WTC11 (cell line): ENCODE measurements at regions not wholly inside any gene's neighbourhood (a gene's known extent, or its start where the extent isn't known, plus 50 kb on each side); places are given as distances from the start of the nearest gene placed in this dataset.

Source experiments
- ATAC-seq: fragments of 200-7000 bp; cut with Tn5 transposase; 2 replicates; pipeline ENCODE4 v1.10.0; 2021; ENCODE audit warnings: mild to moderate bottlenecking, moderate library complexity
- CTCF ChIA-PET: fragments of 300-600 bp; sonication (Branson Sonifier 250); formaldehyde crosslinking; loops from one replicate; lab custom pipeline; 2021; ENCODE audit warnings: antibody characterized with exemption; lab: Charles Lee
- POLR2A ChIA-PET: fragments of 350-600 bp; sonication (Branson Sonifier 250); formaldehyde crosslinking; loops from one replicate; lab custom pipeline; 2021; ENCODE audit warnings: antibody characterized with exemption; lab: Charles Lee
- DNase-seq: peaks from one replicate; pipeline ENCODE4 v3.0.0; 2021; ENCODE audit warnings: low spot score
- H3K27ac Mint-ChIP-seq: 2 replicates; pipeline ENCODE4 v1.8.0; 2021; ENCODE audit warnings: mixed read lengths
- H3K27me3 Mint-ChIP-seq: 2 replicates; pipeline ENCODE4 v1.8.0; 2021; ENCODE audit warnings: low read depth, mild to moderate bottlenecking, moderate library complexity, mixed read lengths
- H3K36me3 Mint-ChIP-seq: 2 replicates; pipeline ENCODE4 v1.8.0; 2021; ENCODE audit warnings: mixed read lengths
- H3K4me1 Mint-ChIP-seq: 2 replicates; pipeline ENCODE4 v1.8.0; 2022; ENCODE audit warnings: mixed read lengths
- H3K4me3 Mint-ChIP-seq: 2 replicates; pipeline ENCODE4 v1.8.0; 2021; ENCODE audit warnings: mild to moderate bottlenecking, moderate library complexity, mixed read lengths
- H3K9me3 Mint-ChIP-seq: 2 replicates; pipeline ENCODE4 v1.8.0; 2021; ENCODE audit warnings: mixed read lengths
- CREB1 ChIP-seq: sonication (generic); formaldehyde crosslinking; IDR thresholded peaks from 2 replicates; pipeline ENCODE4 v1.8.0; 2023; ENCODE audit warnings: mild to moderate bottlenecking, missing genetic modification reagents
- GABPB1 ChIP-seq: sonication (generic); formaldehyde crosslinking; IDR thresholded peaks from 2 replicates; pipeline ENCODE4 v1.8.1; 2023; ENCODE audit warnings: mild to moderate bottlenecking, missing genetic modification reagents
- KAT7 ChIP-seq: sonication (generic); formaldehyde crosslinking; IDR thresholded peaks from 2 replicates; pipeline ENCODE4 v1.8.1; 2023; ENCODE audit warnings: missing genetic modification reagents, mild to moderate bottlenecking, borderline replicate concordance
- MXD4 ChIP-seq: fragments of 250-450 bp; sonication (Bioruptor Pico); IDR thresholded peaks from 2 replicates; pipeline ENCODE4 v1.8.0; 2021; ENCODE audit warnings: mild to moderate bottlenecking, moderate library complexity, borderline replicate concordance
- MYBL2 ChIP-seq: sonication (generic); formaldehyde crosslinking; IDR thresholded peaks from 2 replicates; pipeline ENCODE4 v1.8.1; 2023; ENCODE audit warnings: mild to moderate bottlenecking, moderate library complexity, missing genetic modification reagents
- NFATC4 ChIP-seq: fragments of 250-450 bp; sonication (Bioruptor Pico); IDR thresholded peaks from 2 replicates; pipeline ENCODE4 v1.9.0; 2021; ENCODE audit warnings: mild to moderate bottlenecking
- NFYB ChIP-seq: sonication (generic); formaldehyde crosslinking; conservative IDR thresholded peaks from 2 replicates; pipeline ENCODE4 v1.8.0; 2022; ENCODE audit warnings: low read depth, missing genetic modification reagents
- NR1H2 ChIP-seq: sonication (generic); formaldehyde crosslinking; IDR thresholded peaks from 2 replicates; pipeline ENCODE4 v1.9.0; 2021; ENCODE audit warnings: mild to moderate bottlenecking, moderate library complexity, missing genetic modification reagents
- SMAD3 ChIP-seq: sonication (generic); formaldehyde crosslinking; IDR thresholded peaks from 2 replicates; pipeline ENCODE4 v1.8.0; 2022; ENCODE audit warnings: missing genetic modification reagents, mild to moderate bottlenecking, borderline replicate concordance
- ZNF121 ChIP-seq: sonication (generic); formaldehyde crosslinking; IDR thresholded peaks from 2 replicates; pipeline ENCODE4 v1.8.0; 2023; ENCODE audit warnings: missing genetic modification reagents
- ZNF396 ChIP-seq: fragments of 250-450 bp; sonication (Bioruptor Pico); IDR thresholded peaks from 2 replicates; pipeline ENCODE4 v1.8.0; 2021; ENCODE audit warnings: mild to moderate bottlenecking, moderate library complexity, borderline replicate concordance
- ZNF423 ChIP-seq: fragments of 250-450 bp; sonication (Bioruptor Pico); IDR thresholded peaks from 2 replicates; pipeline ENCODE4 v2.1.2; 2022; ENCODE audit warnings: mild to moderate bottlenecking, moderate library complexity
- TF ChIP-seq, protein P1 (sequence below): sonication (generic); formaldehyde crosslinking; IDR thresholded peaks from 2 replicates; pipeline ENCODE4 v1.8.1; 2023; ENCODE audit warnings: mild to moderate bottlenecking, missing genetic modification reagents, moderate library complexity
- TF ChIP-seq, protein P2 (sequence below): sonication (generic); formaldehyde crosslinking; IDR thresholded peaks from 2 replicates; pipeline ENCODE4 v1.8.0; 2023; ENCODE audit warnings: mild to moderate bottlenecking, missing genetic modification reagents
- TF ChIP-seq, protein P3 (sequence below): sonication (generic); formaldehyde crosslinking; IDR thresholded peaks from 2 replicates; pipeline ENCODE4 v1.8.0; 2022; ENCODE audit warnings: mild to moderate bottlenecking, missing genetic modification reagents
- TF ChIP-seq, protein P4 (sequence below): fragments of 250-450 bp; sonication (Bioruptor Pico); IDR thresholded peaks from 2 replicates; pipeline ENCODE4 v1.9.0; 2021; ENCODE audit warnings: mild to moderate bottlenecking, borderline replicate concordance
- TF ChIP-seq, protein P5 (sequence below): fragments of 250-450 bp; sonication (Bioruptor Pico); IDR thresholded peaks from 2 replicates; pipeline ENCODE4 v1.9.0; 2021; ENCODE audit warnings: mild to moderate bottlenecking
- TF ChIP-seq, protein P6 (sequence below): sonication (generic); formaldehyde crosslinking; IDR thresholded peaks from 2 replicates; pipeline ENCODE4 v1.8.1; 2022; ENCODE audit warnings: missing genetic modification reagents, borderline replicate concordance
- TF ChIP-seq, protein P7 (sequence below): sonication (generic); formaldehyde crosslinking; IDR thresholded peaks from 2 replicates; pipeline ENCODE4 v1.8.1; 2022; ENCODE audit warnings: mild to moderate bottlenecking, missing genetic modification reagents, moderate library complexity, borderline replicate concordance

DNA sequence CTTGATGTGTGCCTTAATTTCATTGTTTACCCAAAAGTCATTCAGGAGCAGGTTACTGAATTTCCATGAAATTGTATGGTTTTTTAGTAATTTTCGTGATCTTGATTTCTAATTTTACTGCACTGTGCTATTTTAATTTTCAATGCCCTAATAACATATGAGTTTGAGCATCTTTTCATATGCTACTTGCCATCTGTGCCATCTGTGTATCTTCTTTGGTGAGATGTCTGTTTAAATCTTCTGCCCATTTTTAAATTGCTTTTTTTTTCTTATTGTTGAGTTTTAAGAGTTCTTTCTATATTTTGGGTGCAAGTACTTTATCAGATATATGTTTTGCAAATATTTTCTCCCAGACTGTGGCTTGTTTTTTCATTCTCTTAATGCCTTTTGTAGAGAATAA, 165.9 kb downstream of the ST6GAL2 start:
- H3K27me3 Mint-ChIP-seq: peaks cover 9% of the 10 kb centered on the region
- peaks cover 41% of the 10 kb centered on the region for H3K9me3 Mint-ChIP-seq
- no peak overlapping the region for H3K4me3 Mint-ChIP-seq
- CTCF ChIA-PET: no interaction called here
- H3K27ac Mint-ChIP-seq: no peak overlapping the region
- ATAC-seq (no peak), DNase-seq (no peak)
- H3K36me3 Mint-ChIP-seq: peaks cover 6% of the 10 kb centered on the region
- POLR2A ChIA-PET: no interaction called here
- TF ChIP-seq MYBL2 (CRISPR knock-in tag) (no peak), NFATC4 (no peak), SMAD3 (CRISPR knock-in tag) (no peak), ZNF396 (no peak), NFYB (CRISPR knock-in tag) (no peak), NR1H2 (no peak), GABPB1 (CRISPR knock-in tag) (no peak), ZNF121 (no peak), KAT7 (no peak), MXD4 (no peak), CREB1 (CRISPR knock-in tag) (no peak), ZNF423 (CRISPR knock-in tag) (no peak)
- TF ChIP-seq, protein P1, sequence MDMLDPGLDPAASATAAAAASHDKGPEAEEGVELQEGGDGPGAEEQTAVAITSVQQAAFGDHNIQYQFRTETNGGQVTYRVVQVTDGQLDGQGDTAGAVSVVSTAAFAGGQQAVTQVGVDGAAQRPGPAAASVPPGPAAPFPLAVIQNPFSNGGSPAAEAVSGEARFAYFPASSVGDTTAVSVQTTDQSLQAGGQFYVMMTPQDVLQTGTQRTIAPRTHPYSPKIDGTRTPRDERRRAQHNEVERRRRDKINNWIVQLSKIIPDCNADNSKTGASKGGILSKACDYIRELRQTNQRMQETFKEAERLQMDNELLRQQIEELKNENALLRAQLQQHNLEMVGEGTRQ (CRISPR knock-in tag): no peak
- TF ChIP-seq, protein P2, sequence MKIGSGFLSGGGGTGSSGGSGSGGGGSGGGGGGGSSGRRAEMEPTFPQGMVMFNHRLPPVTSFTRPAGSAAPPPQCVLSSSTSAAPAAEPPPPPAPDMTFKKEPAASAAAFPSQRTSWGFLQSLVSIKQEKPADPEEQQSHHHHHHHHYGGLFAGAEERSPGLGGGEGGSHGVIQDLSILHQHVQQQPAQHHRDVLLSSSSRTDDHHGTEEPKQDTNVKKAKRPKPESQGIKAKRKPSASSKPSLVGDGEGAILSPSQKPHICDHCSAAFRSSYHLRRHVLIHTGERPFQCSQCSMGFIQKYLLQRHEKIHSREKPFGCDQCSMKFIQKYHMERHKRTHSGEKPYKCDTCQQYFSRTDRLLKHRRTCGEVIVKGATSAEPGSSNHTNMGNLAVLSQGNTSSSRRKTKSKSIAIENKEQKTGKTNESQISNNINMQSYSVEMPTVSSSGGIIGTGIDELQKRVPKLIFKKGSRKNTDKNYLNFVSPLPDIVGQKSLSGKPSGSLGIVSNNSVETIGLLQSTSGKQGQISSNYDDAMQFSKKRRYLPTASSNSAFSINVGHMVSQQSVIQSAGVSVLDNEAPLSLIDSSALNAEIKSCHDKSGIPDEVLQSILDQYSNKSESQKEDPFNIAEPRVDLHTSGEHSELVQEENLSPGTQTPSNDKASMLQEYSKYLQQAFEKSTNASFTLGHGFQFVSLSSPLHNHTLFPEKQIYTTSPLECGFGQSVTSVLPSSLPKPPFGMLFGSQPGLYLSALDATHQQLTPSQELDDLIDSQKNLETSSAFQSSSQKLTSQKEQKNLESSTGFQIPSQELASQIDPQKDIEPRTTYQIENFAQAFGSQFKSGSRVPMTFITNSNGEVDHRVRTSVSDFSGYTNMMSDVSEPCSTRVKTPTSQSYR (CRISPR knock-in tag): no peak
- TF ChIP-seq, protein P3, sequence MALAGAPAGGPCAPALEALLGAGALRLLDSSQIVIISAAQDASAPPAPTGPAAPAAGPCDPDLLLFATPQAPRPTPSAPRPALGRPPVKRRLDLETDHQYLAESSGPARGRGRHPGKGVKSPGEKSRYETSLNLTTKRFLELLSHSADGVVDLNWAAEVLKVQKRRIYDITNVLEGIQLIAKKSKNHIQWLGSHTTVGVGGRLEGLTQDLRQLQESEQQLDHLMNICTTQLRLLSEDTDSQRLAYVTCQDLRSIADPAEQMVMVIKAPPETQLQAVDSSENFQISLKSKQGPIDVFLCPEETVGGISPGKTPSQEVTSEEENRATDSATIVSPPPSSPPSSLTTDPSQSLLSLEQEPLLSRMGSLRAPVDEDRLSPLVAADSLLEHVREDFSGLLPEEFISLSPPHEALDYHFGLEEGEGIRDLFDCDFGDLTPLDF (CRISPR knock-in tag): no peak
- TF ChIP-seq, protein P4, sequence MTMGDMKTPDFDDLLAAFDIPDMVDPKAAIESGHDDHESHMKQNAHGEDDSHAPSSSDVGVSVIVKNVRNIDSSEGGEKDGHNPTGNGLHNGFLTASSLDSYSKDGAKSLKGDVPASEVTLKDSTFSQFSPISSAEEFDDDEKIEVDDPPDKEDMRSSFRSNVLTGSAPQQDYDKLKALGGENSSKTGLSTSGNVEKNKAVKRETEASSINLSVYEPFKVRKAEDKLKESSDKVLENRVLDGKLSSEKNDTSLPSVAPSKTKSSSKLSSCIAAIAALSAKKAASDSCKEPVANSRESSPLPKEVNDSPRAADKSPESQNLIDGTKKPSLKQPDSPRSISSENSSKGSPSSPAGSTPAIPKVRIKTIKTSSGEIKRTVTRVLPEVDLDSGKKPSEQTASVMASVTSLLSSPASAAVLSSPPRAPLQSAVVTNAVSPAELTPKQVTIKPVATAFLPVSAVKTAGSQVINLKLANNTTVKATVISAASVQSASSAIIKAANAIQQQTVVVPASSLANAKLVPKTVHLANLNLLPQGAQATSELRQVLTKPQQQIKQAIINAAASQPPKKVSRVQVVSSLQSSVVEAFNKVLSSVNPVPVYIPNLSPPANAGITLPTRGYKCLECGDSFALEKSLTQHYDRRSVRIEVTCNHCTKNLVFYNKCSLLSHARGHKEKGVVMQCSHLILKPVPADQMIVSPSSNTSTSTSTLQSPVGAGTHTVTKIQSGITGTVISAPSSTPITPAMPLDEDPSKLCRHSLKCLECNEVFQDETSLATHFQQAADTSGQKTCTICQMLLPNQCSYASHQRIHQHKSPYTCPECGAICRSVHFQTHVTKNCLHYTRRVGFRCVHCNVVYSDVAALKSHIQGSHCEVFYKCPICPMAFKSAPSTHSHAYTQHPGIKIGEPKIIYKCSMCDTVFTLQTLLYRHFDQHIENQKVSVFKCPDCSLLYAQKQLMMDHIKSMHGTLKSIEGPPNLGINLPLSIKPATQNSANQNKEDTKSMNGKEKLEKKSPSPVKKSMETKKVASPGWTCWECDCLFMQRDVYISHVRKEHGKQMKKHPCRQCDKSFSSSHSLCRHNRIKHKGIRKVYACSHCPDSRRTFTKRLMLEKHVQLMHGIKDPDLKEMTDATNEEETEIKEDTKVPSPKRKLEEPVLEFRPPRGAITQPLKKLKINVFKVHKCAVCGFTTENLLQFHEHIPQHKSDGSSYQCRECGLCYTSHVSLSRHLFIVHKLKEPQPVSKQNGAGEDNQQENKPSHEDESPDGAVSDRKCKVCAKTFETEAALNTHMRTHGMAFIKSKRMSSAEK: no peak
- TF ChIP-seq, protein P5, sequence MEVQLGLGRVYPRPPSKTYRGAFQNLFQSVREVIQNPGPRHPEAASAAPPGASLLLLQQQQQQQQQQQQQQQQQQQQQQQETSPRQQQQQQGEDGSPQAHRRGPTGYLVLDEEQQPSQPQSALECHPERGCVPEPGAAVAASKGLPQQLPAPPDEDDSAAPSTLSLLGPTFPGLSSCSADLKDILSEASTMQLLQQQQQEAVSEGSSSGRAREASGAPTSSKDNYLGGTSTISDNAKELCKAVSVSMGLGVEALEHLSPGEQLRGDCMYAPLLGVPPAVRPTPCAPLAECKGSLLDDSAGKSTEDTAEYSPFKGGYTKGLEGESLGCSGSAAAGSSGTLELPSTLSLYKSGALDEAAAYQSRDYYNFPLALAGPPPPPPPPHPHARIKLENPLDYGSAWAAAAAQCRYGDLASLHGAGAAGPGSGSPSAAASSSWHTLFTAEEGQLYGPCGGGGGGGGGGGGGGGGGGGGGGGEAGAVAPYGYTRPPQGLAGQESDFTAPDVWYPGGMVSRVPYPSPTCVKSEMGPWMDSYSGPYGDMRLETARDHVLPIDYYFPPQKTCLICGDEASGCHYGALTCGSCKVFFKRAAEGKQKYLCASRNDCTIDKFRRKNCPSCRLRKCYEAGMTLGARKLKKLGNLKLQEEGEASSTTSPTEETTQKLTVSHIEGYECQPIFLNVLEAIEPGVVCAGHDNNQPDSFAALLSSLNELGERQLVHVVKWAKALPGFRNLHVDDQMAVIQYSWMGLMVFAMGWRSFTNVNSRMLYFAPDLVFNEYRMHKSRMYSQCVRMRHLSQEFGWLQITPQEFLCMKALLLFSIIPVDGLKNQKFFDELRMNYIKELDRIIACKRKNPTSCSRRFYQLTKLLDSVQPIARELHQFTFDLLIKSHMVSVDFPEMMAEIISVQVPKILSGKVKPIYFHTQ (CRISPR knock-in tag): no peak
- TF ChIP-seq, protein P6, sequence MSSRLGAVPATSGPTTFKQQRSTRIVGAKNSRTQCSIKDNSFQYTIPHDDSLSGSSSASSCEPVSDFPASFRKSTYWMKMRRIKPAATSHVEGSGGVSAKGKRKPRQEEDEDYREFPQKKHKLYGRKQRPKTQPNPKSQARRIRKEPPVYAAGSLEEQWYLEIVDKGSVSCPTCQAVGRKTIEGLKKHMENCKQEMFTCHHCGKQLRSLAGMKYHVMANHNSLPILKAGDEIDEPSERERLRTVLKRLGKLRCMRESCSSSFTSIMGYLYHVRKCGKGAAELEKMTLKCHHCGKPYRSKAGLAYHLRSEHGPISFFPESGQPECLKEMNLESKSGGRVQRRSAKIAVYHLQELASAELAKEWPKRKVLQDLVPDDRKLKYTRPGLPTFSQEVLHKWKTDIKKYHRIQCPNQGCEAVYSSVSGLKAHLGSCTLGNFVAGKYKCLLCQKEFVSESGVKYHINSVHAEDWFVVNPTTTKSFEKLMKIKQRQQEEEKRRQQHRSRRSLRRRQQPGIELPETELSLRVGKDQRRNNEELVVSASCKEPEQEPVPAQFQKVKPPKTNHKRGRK: no peak
- TF ChIP-seq, protein P7, sequence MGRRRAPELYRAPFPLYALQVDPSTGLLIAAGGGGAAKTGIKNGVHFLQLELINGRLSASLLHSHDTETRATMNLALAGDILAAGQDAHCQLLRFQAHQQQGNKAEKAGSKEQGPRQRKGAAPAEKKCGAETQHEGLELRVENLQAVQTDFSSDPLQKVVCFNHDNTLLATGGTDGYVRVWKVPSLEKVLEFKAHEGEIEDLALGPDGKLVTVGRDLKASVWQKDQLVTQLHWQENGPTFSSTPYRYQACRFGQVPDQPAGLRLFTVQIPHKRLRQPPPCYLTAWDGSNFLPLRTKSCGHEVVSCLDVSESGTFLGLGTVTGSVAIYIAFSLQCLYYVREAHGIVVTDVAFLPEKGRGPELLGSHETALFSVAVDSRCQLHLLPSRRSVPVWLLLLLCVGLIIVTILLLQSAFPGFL (CRISPR knock-in tag): no peak
- peaks cover 14% of the 10 kb centered on the region for H3K4me1 Mint-ChIP-seq
